DND-41 (cell line): ENCODE measurements at regions not wholly inside any gene's neighbourhood (a gene's known extent, or its start where the extent isn't known, plus 50 kb on each side); places are given as distances from the start of the nearest gene placed in this dataset.

Experiments used
- EZH2 ChIP-seq: IDR thresholded peaks from 3 replicates; pipeline ENCODE4 v1.6.1; 2012; ENCODE audit warnings: borderline replicate concordance, low read depth, mild to moderate bottlenecking, moderate library complexity, low read length, inconsistent platforms; ENCODE audit not compliant: severe bottlenecking
- TF ChIP-seq, protein P1 (sequence below): IDR thresholded peaks from 2 replicates; pipeline ENCODE4 v1.5.1; 2012; ENCODE audit warnings: borderline replicate concordance, low read length, moderate library complexity, mild to moderate bottlenecking; ENCODE audit not compliant: poor library complexity, severe bottlenecking; ENCODE audit errors: extremely low read depth

DNA sequence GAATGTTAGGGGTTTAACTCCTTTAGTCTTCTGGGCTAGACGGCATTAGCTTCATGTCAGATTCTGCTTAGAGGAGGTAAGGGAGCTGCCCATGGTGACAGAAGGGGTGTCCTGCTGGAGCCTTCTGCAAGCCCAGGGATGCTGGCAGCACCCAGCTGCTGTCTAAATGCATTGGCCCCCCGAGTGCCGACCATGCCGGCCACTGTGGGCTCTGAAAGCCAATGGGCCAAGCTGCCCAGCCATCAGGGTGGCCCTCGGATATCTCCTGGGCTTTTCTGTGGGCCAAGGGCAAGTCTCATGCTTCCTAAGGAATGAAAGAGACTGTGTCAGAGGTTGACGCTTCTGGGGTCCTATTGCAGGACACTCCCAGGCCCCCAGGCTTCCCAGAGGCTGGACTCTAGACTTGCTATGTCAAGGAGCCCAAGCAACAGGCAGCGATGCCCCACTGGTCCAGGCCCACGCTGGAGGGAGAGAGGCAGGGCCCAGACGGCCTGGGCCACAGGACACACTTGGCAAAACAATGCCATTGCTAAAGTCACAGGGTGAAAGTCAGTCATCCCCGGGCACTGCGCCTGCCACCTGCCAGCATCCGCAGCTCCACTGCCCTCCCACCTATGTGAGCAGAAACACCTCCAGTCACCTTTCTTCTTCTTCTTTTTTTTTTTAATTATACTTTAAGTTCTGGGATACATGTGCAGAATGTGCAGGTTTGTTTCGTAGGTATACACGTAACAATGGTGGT lies 160.2 kb upstream of the GPR12 start:
- TF ChIP-seq, protein P1, sequence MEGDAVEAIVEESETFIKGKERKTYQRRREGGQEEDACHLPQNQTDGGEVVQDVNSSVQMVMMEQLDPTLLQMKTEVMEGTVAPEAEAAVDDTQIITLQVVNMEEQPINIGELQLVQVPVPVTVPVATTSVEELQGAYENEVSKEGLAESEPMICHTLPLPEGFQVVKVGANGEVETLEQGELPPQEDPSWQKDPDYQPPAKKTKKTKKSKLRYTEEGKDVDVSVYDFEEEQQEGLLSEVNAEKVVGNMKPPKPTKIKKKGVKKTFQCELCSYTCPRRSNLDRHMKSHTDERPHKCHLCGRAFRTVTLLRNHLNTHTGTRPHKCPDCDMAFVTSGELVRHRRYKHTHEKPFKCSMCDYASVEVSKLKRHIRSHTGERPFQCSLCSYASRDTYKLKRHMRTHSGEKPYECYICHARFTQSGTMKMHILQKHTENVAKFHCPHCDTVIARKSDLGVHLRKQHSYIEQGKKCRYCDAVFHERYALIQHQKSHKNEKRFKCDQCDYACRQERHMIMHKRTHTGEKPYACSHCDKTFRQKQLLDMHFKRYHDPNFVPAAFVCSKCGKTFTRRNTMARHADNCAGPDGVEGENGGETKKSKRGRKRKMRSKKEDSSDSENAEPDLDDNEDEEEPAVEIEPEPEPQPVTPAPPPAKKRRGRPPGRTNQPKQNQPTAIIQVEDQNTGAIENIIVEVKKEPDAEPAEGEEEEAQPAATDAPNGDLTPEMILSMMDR: no peak
- TF ChIP-seq EZH2: no peak
